ENCODE measurements at regions not wholly inside any gene's neighbourhood (a gene's known extent, or its start where the extent isn't known, plus 50 kb on each side); places are given as distances from the start of the nearest gene placed in this dataset.

- no peak overlapping the region for H3K4me3 ChIP-seq (ENCODE audit: low read length)
- peaks cover 9% of the 10 kb centered on the region for H3K27me3 Mint-ChIP-seq
- DNase-seq (no peak), ATAC-seq (ENCODE audit: poor library complexity) (no peak)
- H3K27ac ChIP-seq (ENCODE audit: low read depth in 1 of 2, low read length in 2 of 2) = no peak overlapping the region
- no peak overlapping the region for H3K27ac Mint-ChIP-seq
- H3K4me1 Mint-ChIP-seq (ENCODE audit: low read depth) = no peaks in the 10 kb centered on the region
- H3K36me3 ChIP-seq (ENCODE audit: insufficient read depth, low read length) = no peaks in the 10 kb centered on the region
- H3K9me3 Mint-ChIP-seq = no peaks in the 10 kb centered on the region
- ChIA-PET POLR2A (no interaction called here), CTCF (no interaction called here)
- no peaks in the 10 kb centered on the region for H3K36me3 Mint-ChIP-seq (ENCODE audit: low read depth)
- no peaks in the 10 kb centered on the region for H3K9me3 ChIP-seq (ENCODE audit: control insufficient read depth in 1 of 2, insufficient read depth in 1 of 2, low read length in 2 of 2)
- intact Hi-C loops (cut with DNase I, micrococcal nuclease) = no loop called here
- no peaks in the 10 kb centered on the region for H3K4me1 ChIP-seq (ENCODE audit: insufficient read depth, low read length)
- H3K27me3 ChIP-seq (ENCODE audit: control insufficient read depth in 1 of 2, insufficient read depth in 2 of 2, low read length in 2 of 2) = peaks cover 0 to 5% of the 10 kb centered on the region in 2 experiments
- no peak for TF ChIP-seq CTCF (IDR thresholded peaks at IDR 0.05)
- H3K4me3 Mint-ChIP-seq = no peak overlapping the region
These were observed 64.6 kb upstream of the PCBD1 start for GRCh38 chr10:70952921-70953320.

DNA sequence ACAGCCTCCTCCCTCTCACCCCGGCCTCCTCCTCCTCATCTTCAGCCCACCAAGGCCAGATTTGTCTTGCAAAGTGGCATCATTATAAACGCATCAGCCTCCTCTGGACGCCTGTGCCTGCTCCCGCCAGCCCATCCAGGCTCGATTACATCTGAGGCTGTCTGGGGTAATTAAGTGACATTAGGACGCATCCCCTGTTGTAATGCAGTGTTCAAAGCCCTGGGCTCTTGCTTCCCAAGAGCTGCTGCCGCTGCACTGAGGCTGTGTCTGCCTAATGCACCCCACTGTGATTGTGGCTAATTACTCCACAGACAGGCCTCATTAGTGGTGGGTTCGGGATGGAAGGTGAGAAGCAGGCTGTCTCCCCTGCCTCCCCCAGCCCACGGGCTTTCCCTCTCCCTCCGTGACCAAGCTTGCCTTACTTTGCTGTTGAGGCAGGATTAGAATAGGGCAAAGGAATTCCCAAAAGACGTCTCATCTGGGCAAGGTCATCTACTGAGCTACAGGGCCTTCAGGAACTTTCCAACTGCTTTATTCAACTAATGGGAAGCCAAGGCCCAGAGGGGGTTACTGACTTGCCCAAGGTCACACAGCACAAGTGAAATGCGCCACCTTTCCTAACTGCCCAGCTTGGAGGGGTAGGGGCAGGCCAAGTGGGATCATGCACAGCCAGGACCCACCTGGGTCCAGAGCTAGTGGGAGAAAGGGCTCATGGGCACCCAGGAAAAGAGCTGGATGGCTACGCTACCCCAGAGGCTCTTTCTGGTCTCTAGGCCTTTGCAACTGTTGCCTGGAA is 66.2 kb upstream of the PCBD1 start:
- Mint-ChIP-seq H3K36me3 (ENCODE audit: low read depth) (no peaks in the 10 kb centered on the region), H3K4me1 (ENCODE audit: low read depth) (no peaks in the 10 kb centered on the region), H3K9me3 (no peaks in the 10 kb centered on the region), H3K27ac (no peak overlapping the region), H3K27me3 (peaks cover 9% of the 10 kb centered on the region), H3K4me3 (no peak overlapping the region)
- POLR2A ChIA-PET = no interaction called here
- TF ChIP-seq CTCF (IDR thresholded peaks at IDR 0.05) = no peak
- no peak overlapping the region for H3K27ac ChIP-seq (ENCODE audit: low read depth in 1 of 2, low read length in 2 of 2)
- peaks cover 0 to 5% of the 10 kb centered on the region in 2 experiments for H3K27me3 ChIP-seq (ENCODE audit: control insufficient read depth in 1 of 2, insufficient read depth in 2 of 2, low read length in 2 of 2)
- no peaks in the 10 kb centered on the region for H3K9me3 ChIP-seq (ENCODE audit: control insufficient read depth in 1 of 2, insufficient read depth in 1 of 2, low read length in 2 of 2)
- H3K4me1 ChIP-seq (ENCODE audit: insufficient read depth, low read length) = no peaks in the 10 kb centered on the region
- no peaks in the 10 kb centered on the region for H3K36me3 ChIP-seq (ENCODE audit: insufficient read depth, low read length)
- intact Hi-C loops (cut with DNase I, micrococcal nuclease) = no loop called here
- CTCF ChIA-PET = no interaction called here
- no peak overlapping the region for H3K4me3 ChIP-seq (ENCODE audit: low read length)
- no peak for ATAC-seq (ENCODE audit: poor library complexity)
- no peak for DNase-seq

DNA sequence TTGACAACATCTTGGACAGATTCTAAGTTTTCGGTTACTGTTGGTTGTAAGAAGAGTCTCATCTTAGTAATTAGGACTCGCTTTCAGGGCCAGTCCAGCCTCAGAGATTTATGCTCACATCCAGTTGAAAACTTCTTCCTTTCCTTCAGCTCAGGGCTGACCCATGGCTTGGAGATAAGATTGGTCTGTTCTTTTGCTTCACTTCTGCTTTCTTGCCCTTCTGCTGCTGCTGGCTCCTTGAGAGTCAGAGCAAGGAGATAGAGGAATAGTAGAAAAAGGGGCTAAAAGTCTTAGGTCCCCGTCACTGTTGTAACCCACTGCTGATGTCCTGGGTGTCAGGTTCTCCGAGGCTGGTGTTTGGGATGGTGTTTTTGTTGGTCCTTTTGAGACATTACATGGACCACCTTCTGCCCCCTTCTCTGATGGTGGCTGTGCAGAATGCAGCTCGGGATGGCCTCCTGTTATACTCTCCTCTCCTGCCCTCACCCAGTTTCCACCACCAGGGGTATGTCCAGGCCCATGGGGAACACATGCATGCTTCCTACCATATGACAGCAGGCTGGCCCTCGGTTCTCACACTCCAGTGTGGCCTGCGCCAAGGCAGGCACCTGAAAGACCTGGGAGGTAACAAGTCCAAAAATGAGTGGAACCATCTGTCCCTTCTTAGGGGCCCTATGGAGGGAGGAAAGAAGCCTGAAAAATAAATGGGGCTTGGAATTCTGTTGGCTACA is 67.8 kb upstream of the PCBD1 start:
- Mint-ChIP-seq H3K27me3 (peaks cover 9% of the 10 kb centered on the region), H3K27ac (no peak overlapping the region), H3K4me3 (no peak overlapping the region), H3K9me3 (no peaks in the 10 kb centered on the region), H3K36me3 (ENCODE audit: low read depth) (no peaks in the 10 kb centered on the region), H3K4me1 (ENCODE audit: low read depth) (no peaks in the 10 kb centered on the region)
- ChIA-PET POLR2A (no interaction called here), CTCF (no interaction called here)
- H3K4me3 ChIP-seq (ENCODE audit: low read length) = no peak overlapping the region
- H3K27me3 ChIP-seq (ENCODE audit: control insufficient read depth in 1 of 2, insufficient read depth in 2 of 2, low read length in 2 of 2) = peaks cover 0 to 5% of the 10 kb centered on the region in 2 experiments
- no peaks in the 10 kb centered on the region for H3K36me3 ChIP-seq (ENCODE audit: insufficient read depth, low read length)
- intact Hi-C loops (cut with DNase I, micrococcal nuclease) = no loop called here
- DNase-seq (no peak), ATAC-seq (ENCODE audit: poor library complexity) (no peak)
- no peaks in the 10 kb centered on the region for H3K9me3 ChIP-seq (ENCODE audit: control insufficient read depth in 1 of 2, insufficient read depth in 1 of 2, low read length in 2 of 2)
- H3K4me1 ChIP-seq (ENCODE audit: insufficient read depth, low read length) = no peaks in the 10 kb centered on the region
- no peak overlapping the region for H3K27ac ChIP-seq (ENCODE audit: low read depth in 1 of 2, low read length in 2 of 2)
- TF ChIP-seq CTCF (IDR thresholded peaks at IDR 0.05) = no peak

Data from CD4-positive, alpha-beta T cell (primary cell).